ENCODE measurements at regions not wholly inside any gene's neighbourhood (a gene's known extent, or its start where the extent isn't known, plus 50 kb on each side); places are given as distances from the start of the nearest gene placed in this dataset.

DNA sequence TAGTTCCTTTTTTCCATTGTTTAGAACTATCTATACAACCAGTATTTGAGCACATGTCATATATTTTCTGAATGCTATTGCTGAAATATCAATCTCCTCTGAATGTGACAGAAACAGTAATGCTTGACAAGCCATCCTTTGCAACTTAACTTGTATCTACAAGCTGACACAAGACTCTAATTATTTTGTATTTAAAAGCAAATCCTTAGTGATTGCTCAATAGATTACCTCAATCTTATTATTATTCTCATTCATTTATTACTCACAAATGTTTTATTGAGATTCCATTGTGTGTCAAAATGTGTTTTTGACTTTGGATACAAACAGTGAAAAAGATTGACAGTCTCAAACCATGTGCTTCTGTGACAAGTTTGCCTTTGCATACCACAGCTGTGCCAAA lies 787.8 kb upstream of the PRR20A start:
- Histone ChIP-seq H3K27ac (no peak overlapping the region), H3K9me3 (no peaks in the 10 kb centered on the region), H3K4me3 (no peak overlapping the region), H3K27me3 (no peaks in the 10 kb centered on the region), H3K4me1 (no peaks in the 10 kb centered on the region), H3K36me3 (no peaks in the 10 kb centered on the region)
- intact Hi-C loops (cut with DNase I): no loop called here
- TF ChIP-seq POLR2AphosphoS5 (IDR thresholded peaks at IDR 0.05) (no peak), POLR2A (IDR thresholded peaks at IDR 0.05) (no peak), EP300 (IDR thresholded peaks at IDR 0.05) (no peak)
- TF ChIP-seq, protein P1, sequence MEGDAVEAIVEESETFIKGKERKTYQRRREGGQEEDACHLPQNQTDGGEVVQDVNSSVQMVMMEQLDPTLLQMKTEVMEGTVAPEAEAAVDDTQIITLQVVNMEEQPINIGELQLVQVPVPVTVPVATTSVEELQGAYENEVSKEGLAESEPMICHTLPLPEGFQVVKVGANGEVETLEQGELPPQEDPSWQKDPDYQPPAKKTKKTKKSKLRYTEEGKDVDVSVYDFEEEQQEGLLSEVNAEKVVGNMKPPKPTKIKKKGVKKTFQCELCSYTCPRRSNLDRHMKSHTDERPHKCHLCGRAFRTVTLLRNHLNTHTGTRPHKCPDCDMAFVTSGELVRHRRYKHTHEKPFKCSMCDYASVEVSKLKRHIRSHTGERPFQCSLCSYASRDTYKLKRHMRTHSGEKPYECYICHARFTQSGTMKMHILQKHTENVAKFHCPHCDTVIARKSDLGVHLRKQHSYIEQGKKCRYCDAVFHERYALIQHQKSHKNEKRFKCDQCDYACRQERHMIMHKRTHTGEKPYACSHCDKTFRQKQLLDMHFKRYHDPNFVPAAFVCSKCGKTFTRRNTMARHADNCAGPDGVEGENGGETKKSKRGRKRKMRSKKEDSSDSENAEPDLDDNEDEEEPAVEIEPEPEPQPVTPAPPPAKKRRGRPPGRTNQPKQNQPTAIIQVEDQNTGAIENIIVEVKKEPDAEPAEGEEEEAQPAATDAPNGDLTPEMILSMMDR (IDR thresholded peaks at IDR 0.05): no peak
- DNase-seq: no peak

DNA sequence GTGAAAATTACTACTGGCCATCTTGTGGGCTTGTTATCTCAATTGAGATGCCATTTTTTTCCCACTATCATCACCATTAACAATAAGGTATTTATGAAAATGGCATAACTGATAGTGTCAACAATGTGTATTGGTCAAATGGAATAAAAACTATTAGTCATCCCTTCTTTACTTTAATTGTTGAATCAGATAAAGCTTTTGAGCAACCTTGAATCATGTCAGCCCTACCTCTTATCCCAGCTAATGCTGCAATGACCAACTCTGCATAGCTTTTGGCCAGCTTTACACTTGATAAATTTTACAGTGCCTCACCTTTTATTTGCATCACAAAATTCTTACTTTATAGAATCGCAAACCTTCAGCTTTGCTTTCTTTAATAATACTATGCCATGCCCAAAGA lies 784.0 kb upstream of the PRR20A start:
- Histone ChIP-seq H3K36me3 (no peaks in the 10 kb centered on the region), H3K9me3 (no peaks in the 10 kb centered on the region), H3K27ac (no peak overlapping the region), H3K4me3 (no peak overlapping the region), H3K27me3 (no peaks in the 10 kb centered on the region), H3K4me1 (no peaks in the 10 kb centered on the region)
- DNase-seq: no peak
- WGBS, 2 donors: 90 to 93% methylated on average over 1 of the region's 1 CpG
- intact Hi-C loops (cut with DNase I): no loop called here
- TF ChIP-seq POLR2A (IDR thresholded peaks at IDR 0.05) (no peak), POLR2AphosphoS5 (IDR thresholded peaks at IDR 0.05) (no peak), EP300 (IDR thresholded peaks at IDR 0.05) (no peak)
- TF ChIP-seq, protein P1 (IDR thresholded peaks at IDR 0.05): no peak

DNA sequence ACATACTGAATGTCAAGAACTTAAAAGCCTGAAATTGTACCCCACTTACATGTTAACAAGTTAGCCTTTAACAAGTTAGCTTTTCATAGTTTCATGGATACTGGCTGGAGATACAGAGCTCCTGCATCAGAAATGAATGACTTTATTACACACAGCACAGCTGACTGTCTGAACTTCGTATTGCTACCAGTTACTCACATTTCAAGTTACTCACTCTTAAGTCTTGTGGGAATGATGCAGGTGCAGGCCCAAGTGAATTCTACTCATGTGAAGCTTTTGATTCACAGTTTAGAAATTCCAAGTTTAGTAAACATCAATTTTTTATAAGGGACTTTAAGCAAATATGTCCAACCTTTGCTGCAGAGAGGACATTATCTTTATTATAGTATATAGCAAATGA lies 762.2 kb upstream of the PRR20A start:
- intact Hi-C loops (cut with DNase I): no loop called here
- Histone ChIP-seq H3K27me3 (no peaks in the 10 kb centered on the region), H3K4me3 (no peak overlapping the region), H3K4me1 (no peaks in the 10 kb centered on the region), H3K9me3 (no peaks in the 10 kb centered on the region), H3K36me3 (no peaks in the 10 kb centered on the region), H3K27ac (no peak overlapping the region)
- WGBS, 2 donors: 19 to 39% methylated on average over 1 of the region's 1 CpG
- DNase-seq: no peak
- no peak for TF ChIP-seq POLR2A (IDR thresholded peaks at IDR 0.05)
- TF ChIP-seq EP300 (IDR thresholded peaks at IDR 0.05): no peak
- no peak for TF ChIP-seq POLR2AphosphoS5 (IDR thresholded peaks at IDR 0.05)
- TF ChIP-seq, protein P1 (IDR thresholded peaks at IDR 0.05): no peak

DNA sequence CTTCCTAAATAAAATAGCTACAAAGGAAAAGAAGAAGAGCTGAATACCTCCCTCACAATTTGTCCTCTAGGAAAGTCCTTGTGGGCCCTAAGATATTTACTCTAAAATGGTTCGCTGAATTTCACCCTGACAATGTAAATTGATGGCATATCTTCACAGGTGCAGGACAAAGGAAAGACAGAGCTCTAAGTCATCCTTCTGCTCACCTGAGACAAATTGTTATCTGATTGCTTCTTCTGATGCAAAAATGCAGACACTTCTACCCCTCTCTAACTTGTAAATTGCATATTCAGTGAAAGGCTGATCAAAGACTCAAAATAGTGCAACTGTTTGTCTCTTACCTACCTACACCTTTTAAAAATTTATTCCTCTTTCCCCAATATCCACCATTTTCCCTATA lies 747.2 kb upstream of the PRR20A start:
- peaks cover 0 to 4% (median 0%) of the 10 kb centered on the region in 4 donors for H3K9me3 ChIP-seq
- 69 to 79% methylated on average over 1 of the region's 1 CpG for WGBS, 2 donors
- intact Hi-C loops (cut with DNase I): no loop called here
- no peak for DNase-seq
- no peaks in the 10 kb centered on the region for H3K36me3 ChIP-seq
- H3K27ac ChIP-seq: no peak overlapping the region
- no peaks in the 10 kb centered on the region for H3K27me3 ChIP-seq
- TF ChIP-seq EP300 (IDR thresholded peaks at IDR 0.05): no peak
- TF ChIP-seq, protein P1 (IDR thresholded peaks at IDR 0.05): no peak
- TF ChIP-seq POLR2AphosphoS5 (IDR thresholded peaks at IDR 0.05): no peak
- TF ChIP-seq POLR2A (IDR thresholded peaks at IDR 0.05): no peak
- H3K4me1 ChIP-seq: no peaks in the 10 kb centered on the region
- H3K4me3 ChIP-seq: no peak overlapping the region

DNA sequence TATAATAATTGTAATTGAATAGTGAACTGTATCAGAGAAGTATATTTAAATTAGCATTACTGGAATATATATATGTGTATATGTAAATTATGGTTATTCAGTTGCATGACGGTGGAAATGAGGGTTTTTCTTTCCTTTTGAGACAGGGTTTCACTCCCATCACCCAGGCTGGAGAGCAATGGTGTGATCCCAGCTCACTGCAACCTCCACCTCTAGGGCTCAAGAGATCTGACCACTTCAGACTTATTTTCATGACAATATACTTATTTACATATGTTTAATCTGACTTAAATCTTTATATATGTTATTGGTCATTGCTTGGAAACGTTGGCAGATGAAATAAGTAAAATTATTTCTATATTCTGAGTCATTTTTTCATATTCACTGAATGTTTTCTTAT lies 744.4 kb upstream of the PRR20A start:
- TF ChIP-seq POLR2A (IDR thresholded peaks at IDR 0.05) (no peak), POLR2AphosphoS5 (IDR thresholded peaks at IDR 0.05) (no peak), EP300 (IDR thresholded peaks at IDR 0.05) (no peak)
- TF ChIP-seq, protein P1 (IDR thresholded peaks at IDR 0.05): no peak
- Histone ChIP-seq H3K9me3 (no peaks in the 10 kb centered on the region), H3K27me3 (no peaks in the 10 kb centered on the region), H3K4me3 (no peak overlapping the region), H3K36me3 (no peaks in the 10 kb centered on the region), H3K4me1 (no peaks in the 10 kb centered on the region), H3K27ac (no peak overlapping the region)
- intact Hi-C loops (cut with DNase I): no loop called here
- DNase-seq: no peak
- 38 to 49% methylated on average over 2 of the region's 2 CpGs for WGBS, 2 donors

Data from sigmoid colon (tissue), 6 donors.